ENCODE measurements at regions not wholly inside any gene's neighbourhood (a gene's known extent, or its start where the extent isn't known, plus 50 kb on each side); places are given as distances from the start of the nearest gene placed in this dataset.

- Histone ChIP-seq H3K4me3 (no peak overlapping the region), H3K27me3 (no peaks in the 10 kb centered on the region), H3K4me1 (no peaks in the 10 kb centered on the region), H3K36me3 (no peaks in the 10 kb centered on the region), H3K9me3 (no peaks in the 10 kb centered on the region), H3K27ac (no peak overlapping the region)
- intact Hi-C loops (cut with DNase I; ENCODE audit: low total_unique reads): no loop called here
- WGBS, 5 donors: 87 to 96% (median 91%) methylated on average over 2 of the region's 2 CpGs
- DNase-seq: no peak
- no peak for TF ChIP-seq POLR2A (IDR thresholded peaks at IDR 0.05)
- TF ChIP-seq CTCF (IDR thresholded peaks at IDR 0.05): no peak
- TF ChIP-seq POLR2AphosphoS5 (IDR thresholded peaks at IDR 0.05): no peak
- TF ChIP-seq EP300 (IDR thresholded peaks at IDR 0.05): no peak
Observed at GRCh38 chr3:189561256-189561655, 69.9 kb upstream of the TP63 start.

GRCh38 chr3:189563853-189564563, 67.2 kb upstream of the TP63 start:
- no peak overlapping the region for H3K4me3 ChIP-seq
- no peak overlapping the region for H3K27ac ChIP-seq
- TF ChIP-seq POLR2AphosphoS5 (IDR thresholded peaks at IDR 0.05) (no peak), POLR2A (IDR thresholded peaks at IDR 0.05) (no peak), CTCF (IDR thresholded peaks at IDR 0.05) (no peak), EP300 (IDR thresholded peaks at IDR 0.05) (no peak)
- H3K4me1 ChIP-seq: no peaks in the 10 kb centered on the region
- no peak for DNase-seq
- H3K36me3 ChIP-seq: no peaks in the 10 kb centered on the region
- 62 to 75% (median 72%) methylated on average over 6 of the region's 6 CpGs for WGBS, 5 donors
- H3K9me3 ChIP-seq: no peaks in the 10 kb centered on the region
- H3K27me3 ChIP-seq: no peaks in the 10 kb centered on the region
- intact Hi-C loops (cut with DNase I; ENCODE audit: low total_unique reads): no loop called here

GRCh38 chr3:189566550-189567130, 64.5 kb upstream of the TP63 start:
- Histone ChIP-seq H3K36me3 (no peaks in the 10 kb centered on the region), H3K27ac (no peak overlapping the region), H3K9me3 (no peaks in the 10 kb centered on the region), H3K4me1 (no peaks in the 10 kb centered on the region), H3K27me3 (no peaks in the 10 kb centered on the region), H3K4me3 (no peak overlapping the region)
- intact Hi-C loops (cut with DNase I; ENCODE audit: low total_unique reads): no loop called here
- TF ChIP-seq POLR2A (IDR thresholded peaks at IDR 0.05): no peak
- no peak for TF ChIP-seq POLR2AphosphoS5 (IDR thresholded peaks at IDR 0.05)
- TF ChIP-seq EP300 (IDR thresholded peaks at IDR 0.05): no peak
- TF ChIP-seq CTCF (IDR thresholded peaks at IDR 0.05): no peak
- DNase-seq: no peak
- WGBS, 5 donors: 52 to 79% (median 73%) methylated on average over 2 of the region's 2 CpGs

- TF ChIP-seq POLR2A (IDR thresholded peaks at IDR 0.05) (no peak), EP300 (IDR thresholded peaks at IDR 0.05) (no peak), CTCF (IDR thresholded peaks at IDR 0.05) (no peak), POLR2AphosphoS5 (IDR thresholded peaks at IDR 0.05) (no peak)
- intact Hi-C loops (cut with DNase I; ENCODE audit: low total_unique reads): no loop called here
- no peaks in the 10 kb centered on the region for H3K4me1 ChIP-seq
- WGBS, 5 donors: 66 to 78% (median 66%) methylated on average over 2 of the region's 2 CpGs
- no peaks in the 10 kb centered on the region for H3K36me3 ChIP-seq
- no peaks in the 10 kb centered on the region for H3K27me3 ChIP-seq
- H3K27ac ChIP-seq: no peak overlapping the region
- no peak for DNase-seq
- no peak overlapping the region for H3K4me3 ChIP-seq
- H3K9me3 ChIP-seq: no peaks in the 10 kb centered on the region
Observed at GRCh38 chr3:189567322-189567721, 63.9 kb upstream of the TP63 start.
